HepG2 (cell line): ENCODE measurements at regions not wholly inside any gene's neighbourhood (a gene's known extent, or its start where the extent isn't known, plus 50 kb on each side); places are given as distances from the start of the nearest gene placed in this dataset.

Experiments
- ATAC-seq: fragments of 200-7000 bp; cut with Tn5 transposase; 3 replicates; pipeline ENCODE4 v1.9.1; 2020; ENCODE audit warnings: mild to moderate bottlenecking, moderate library complexity
- BruUV-seq: library from RNA; stranded (reverse); fragments of 400-500 nt; replicated peaks from 2 replicates; lab custom pipeline; 2021; lab: Mats Ljungman, UMichigan
- CTCF ChIA-PET: fragments of 300-600 bp; formaldehyde crosslinking; extraction: SDS; loops from one replicate; lab custom pipeline; 2021; ENCODE audit warnings: low total read pairs, inconsistent platforms, low intra/inter-chr PET ratio; lab: Yijun Ruan, JAX
- POLR2A ChIA-PET: fragments of 350-600 bp; sonication (Branson Sonifier 250); formaldehyde crosslinking; loops from one replicate; lab custom pipeline; 2020; ENCODE audit warnings: antibody characterized with exemption, inconsistent platforms; lab: Yijun Ruan, JAX
- DNase-seq: peaks from one replicate; pipeline ENCODE4 v3.0.0-alpha.2; 2015; ENCODE audit warnings: low spot score
- FAIRE-seq: peaks from 3 replicates; lab custom pipeline; 2011; peaks lifted over from hg19 to GRCh38; lab: Jason Lieb, UNC
- H2AFZ ChIP-seq: one replicate; pipeline ENCODE4 v1.6.1; 2011; ENCODE audit warnings: low read length, inconsistent platforms
- H3K27ac ChIP-seq: fragments of 300-600 bp; 3 replicates; pipeline ENCODE4 v1.8.0; 2011; ENCODE audit warnings: mixed run types, mild to moderate bottlenecking, mixed read lengths, low read length, inconsistent platforms; ENCODE audit not compliant: insufficient read depth; ENCODE audit errors: extremely low read length
- H3K27me3 ChIP-seq, 2 experiments: fragments of 200-600 bp in 1 of 2; 2 replicates in 1 of 2; 3 replicates in 1 of 2; pipeline versions ENCODE4 v1.6.0 to v1.8.0; 2011; ENCODE audit warnings: low read length in 2 of 2, mild to moderate bottlenecking in 2 of 2, moderate library complexity in 2 of 2, inconsistent platforms in 1 of 2; ENCODE audit not compliant: insufficient read depth in 2 of 2, control insufficient read depth in 1 of 2
- H3K36me3 ChIP-seq, 2 experiments: fragments of 200-600 bp in 1 of 2; replicated peaks in 1 of 2; 2 replicates in 1 of 2; 3 replicates in 1 of 2; pipeline versions ENCODE4 v1.5.1 to v1.8.0; 2011; ENCODE audit warnings: low read length in 2 of 2, inconsistent platforms in 1 of 2; ENCODE audit not compliant: insufficient read depth in 2 of 2, control insufficient read depth in 1 of 2
- H3K4me1 ChIP-seq: 2 replicates; pipeline ENCODE4 v1.5.1; 2012; ENCODE audit warnings: low read length, inconsistent platforms; ENCODE audit not compliant: insufficient read depth
- H3K4me2 ChIP-seq: 2 replicates; pipeline ENCODE4 v1.6.0; 2011; ENCODE audit warnings: low read depth, low read length, inconsistent platforms
- H3K4me3 ChIP-seq, 3 experiments: fragments of 200-600 bp in 1 of 3; sonication (generic), shearing (Covaris generic) in 1 of 3; replicated peaks in 1 of 3; 2 replicates each; pipeline ENCODE4 v1.5.1; 2011 to 2016; ENCODE audit warnings: low read length in 3 of 3, inconsistent platforms in 2 of 3, low read depth in 2 of 3, mild to moderate bottlenecking in 2 of 3, control low read depth in 1 of 3, mixed read lengths in 1 of 3; ENCODE audit not compliant: insufficient read depth in 1 of 3
- H3K79me2 ChIP-seq: one replicate; pipeline ENCODE4 v1.6.1; 2011; ENCODE audit warnings: low read length, inconsistent platforms; ENCODE audit not compliant: insufficient read depth
- H3K9ac ChIP-seq: 2 replicates; pipeline ENCODE4 v1.6.0; 2011; ENCODE audit warnings: mild to moderate bottlenecking, low read depth, low read length, inconsistent platforms; ENCODE audit not compliant: insufficient read depth
- H3K9me3 ChIP-seq: 2 replicates; pipeline ENCODE4 v1.5.1; 2012; ENCODE audit warnings: mild to moderate bottlenecking, low read length
- H4K20me1 ChIP-seq: 2 replicates; pipeline ENCODE4 v1.6.0; 2011; ENCODE audit warnings: inconsistent platforms, mild to moderate bottlenecking, low read length, moderate library complexity; ENCODE audit not compliant: insufficient read depth
- NCOA5 ChIP-seq: sonication (generic); formaldehyde crosslinking; IDR thresholded peaks from 2 replicates; pipeline ENCODE4 v1.4.0; 2020; ENCODE audit warnings: missing genetic modification reagents
- RARG ChIP-seq: sonication (generic); formaldehyde crosslinking; IDR thresholded peaks from 2 replicates; pipeline ENCODE4 v1.4.0; 2020; ENCODE audit warnings: low read depth, mild to moderate bottlenecking, missing genetic modification reagents
- REL ChIP-seq: sonication (generic); formaldehyde crosslinking; conservative IDR thresholded peaks from 2 replicates; pipeline ENCODE4 v1.8.0; 2022; ENCODE audit warnings: mild to moderate bottlenecking, missing genetic modification reagents, moderate library complexity
- TAF15 ChIP-seq: fragments of 200-400 bp; formaldehyde crosslinking; IDR thresholded peaks from one replicate; pipeline ENCODE4 v1.6.1; 2018; ENCODE audit warnings: mild to moderate bottlenecking, low read depth, low read length; ENCODE audit not compliant: poor library complexity, severe bottlenecking
- THAP11 ChIP-seq: IDR thresholded peaks from 2 replicates; pipeline ENCODE4 v1.6.1; 2016; ENCODE audit warnings: missing biosample characterization, missing genetic modification reagents
- TSC22D2 ChIP-seq: sonication (generic); formaldehyde crosslinking; IDR thresholded peaks from 2 replicates; pipeline ENCODE4 v1.5.1; 2020; ENCODE audit warnings: missing genetic modification reagents, mild to moderate bottlenecking, borderline replicate concordance
- U2AF2 ChIP-seq: fragments of 200-400 bp; formaldehyde crosslinking; IDR thresholded peaks from 2 replicates; pipeline ENCODE4 v1.6.1; 2017; ENCODE audit warnings: low read depth, mild to moderate bottlenecking, low read length
- ZBTB33 ChIP-seq: sonication (generic); formaldehyde crosslinking; IDR thresholded peaks from 2 replicates; pipeline ENCODE4 v1.4.0; 2020; ENCODE audit warnings: missing genetic modification reagents
- ZNF331 ChIP-seq: sonication (generic); formaldehyde crosslinking; IDR thresholded peaks from 2 replicates; pipeline ENCODE4 v1.4.0; 2020; ENCODE audit warnings: missing genetic modification reagents
- ZNF564 ChIP-seq: sonication (generic); formaldehyde crosslinking; IDR thresholded peaks from 2 replicates; pipeline ENCODE4 v1.8.1; 2023; ENCODE audit warnings: mild to moderate bottlenecking, missing genetic modification reagents
- ZSCAN12 ChIP-seq: sonication (generic); formaldehyde crosslinking; IDR thresholded peaks from 2 replicates; pipeline ENCODE4 v1.9.0; 2021; ENCODE audit warnings: mild to moderate bottlenecking, missing genetic modification reagents
- in situ Hi-C: cut with HindIII; loops from 2 replicates; pipeline ENCODE4 v1.10.0; 2017; ENCODE audit warnings: low pct_unique_long_range_greater_than_20kb; ENCODE audit not compliant: extremely low pct_ligation_motif_present
- intact Hi-C: fragments of 100-400 bp; cut with micrococcal nuclease; formaldehyde crosslinking; loops from one replicate; pipeline ENCODE4 v1.10.0; 2022; ENCODE audit not compliant: unreplicated experiment
- TF ChIP-seq, protein P1 (sequence below): sonication (generic); formaldehyde crosslinking; IDR thresholded peaks from 2 replicates; pipeline ENCODE4 v1.9.0; 2022; ENCODE audit warnings: missing genetic modification reagents, mild to moderate bottlenecking, borderline replicate concordance
- TF ChIP-seq, protein P2 (sequence below): sonication (generic); formaldehyde crosslinking; IDR thresholded peaks from 2 replicates; pipeline ENCODE4 v1.4.0; 2020; ENCODE audit warnings: missing genetic modification reagents, borderline replicate concordance
- TF ChIP-seq, protein P3 (sequence below): sonication (generic); formaldehyde crosslinking; IDR thresholded peaks from 2 replicates; pipeline ENCODE4 v1.5.0; 2020; ENCODE audit warnings: mild to moderate bottlenecking, missing genetic modification reagents

DNA sequence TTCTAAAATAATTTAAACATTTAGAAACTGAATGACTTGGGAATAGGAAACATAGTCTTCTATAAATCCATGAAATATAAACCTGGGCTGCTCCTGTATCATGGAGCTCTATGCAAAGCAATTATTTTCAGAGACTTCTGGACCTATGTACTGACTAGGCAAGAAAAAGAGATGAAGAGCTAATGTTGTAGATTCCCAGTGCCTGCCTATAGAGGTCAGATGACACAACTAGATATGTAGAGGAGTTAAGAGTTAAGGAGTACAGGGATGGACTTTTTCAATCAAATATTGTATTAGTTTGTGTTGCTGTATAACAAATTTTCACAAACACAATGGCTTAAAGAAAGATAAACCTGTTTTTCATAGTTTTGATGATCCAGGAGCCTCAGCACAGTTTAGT lies 1434.5 kb downstream of the KCNT2 start:
- H2AFZ ChIP-seq: no peak overlapping the region
- no peaks in the 10 kb centered on the region for H3K36me3 ChIP-seq
- no peaks in the 10 kb centered on the region for H3K79me2 ChIP-seq
- H3K4me1 ChIP-seq: no peaks in the 10 kb centered on the region
- ChIA-PET CTCF (no interaction called here), POLR2A (no interaction called here)
- DNase-seq: no peak
- no peak overlapping the region for H3K4me2 ChIP-seq
- FAIRE-seq: no peak
- in situ Hi-C loops (no loop called here), intact Hi-C loops (no loop called here)
- no TSS peak for BruUV-seq
- H3K9ac ChIP-seq: no peak overlapping the region
- no peak for ATAC-seq
- no peaks in the 10 kb centered on the region; the same call in 1 of the 2 replicates for H4K20me1 ChIP-seq
- H3K9me3 ChIP-seq: no peaks in the 10 kb centered on the region
- no peaks in the 10 kb centered on the region for H3K27me3 ChIP-seq
- no peak overlapping the region for H3K27ac ChIP-seq
- H3K4me3 ChIP-seq: no peak overlapping the region
- TF ChIP-seq RARG (no peak), ZNF331 (CRISPR knock-in tag) (no peak), TSC22D2 (CRISPR knock-in tag) (no peak), REL (CRISPR knock-in tag) (no peak), THAP11 (CRISPR knock-in tag) (no peak), NCOA5 (CRISPR knock-in tag) (no peak), U2AF2 (no peak), ZSCAN12 (CRISPR knock-in tag) (no peak), TAF15 (no peak), ZBTB33 (no peak), ZNF564 (CRISPR knock-in tag) (no peak)
- TF ChIP-seq, protein P1, sequence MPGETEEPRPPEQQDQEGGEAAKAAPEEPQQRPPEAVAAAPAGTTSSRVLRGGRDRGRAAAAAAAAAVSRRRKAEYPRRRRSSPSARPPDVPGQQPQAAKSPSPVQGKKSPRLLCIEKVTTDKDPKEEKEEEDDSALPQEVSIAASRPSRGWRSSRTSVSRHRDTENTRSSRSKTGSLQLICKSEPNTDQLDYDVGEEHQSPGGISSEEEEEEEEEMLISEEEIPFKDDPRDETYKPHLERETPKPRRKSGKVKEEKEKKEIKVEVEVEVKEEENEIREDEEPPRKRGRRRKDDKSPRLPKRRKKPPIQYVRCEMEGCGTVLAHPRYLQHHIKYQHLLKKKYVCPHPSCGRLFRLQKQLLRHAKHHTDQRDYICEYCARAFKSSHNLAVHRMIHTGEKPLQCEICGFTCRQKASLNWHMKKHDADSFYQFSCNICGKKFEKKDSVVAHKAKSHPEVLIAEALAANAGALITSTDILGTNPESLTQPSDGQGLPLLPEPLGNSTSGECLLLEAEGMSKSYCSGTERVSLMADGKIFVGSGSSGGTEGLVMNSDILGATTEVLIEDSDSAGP: no peak
- TF ChIP-seq, protein P2, sequence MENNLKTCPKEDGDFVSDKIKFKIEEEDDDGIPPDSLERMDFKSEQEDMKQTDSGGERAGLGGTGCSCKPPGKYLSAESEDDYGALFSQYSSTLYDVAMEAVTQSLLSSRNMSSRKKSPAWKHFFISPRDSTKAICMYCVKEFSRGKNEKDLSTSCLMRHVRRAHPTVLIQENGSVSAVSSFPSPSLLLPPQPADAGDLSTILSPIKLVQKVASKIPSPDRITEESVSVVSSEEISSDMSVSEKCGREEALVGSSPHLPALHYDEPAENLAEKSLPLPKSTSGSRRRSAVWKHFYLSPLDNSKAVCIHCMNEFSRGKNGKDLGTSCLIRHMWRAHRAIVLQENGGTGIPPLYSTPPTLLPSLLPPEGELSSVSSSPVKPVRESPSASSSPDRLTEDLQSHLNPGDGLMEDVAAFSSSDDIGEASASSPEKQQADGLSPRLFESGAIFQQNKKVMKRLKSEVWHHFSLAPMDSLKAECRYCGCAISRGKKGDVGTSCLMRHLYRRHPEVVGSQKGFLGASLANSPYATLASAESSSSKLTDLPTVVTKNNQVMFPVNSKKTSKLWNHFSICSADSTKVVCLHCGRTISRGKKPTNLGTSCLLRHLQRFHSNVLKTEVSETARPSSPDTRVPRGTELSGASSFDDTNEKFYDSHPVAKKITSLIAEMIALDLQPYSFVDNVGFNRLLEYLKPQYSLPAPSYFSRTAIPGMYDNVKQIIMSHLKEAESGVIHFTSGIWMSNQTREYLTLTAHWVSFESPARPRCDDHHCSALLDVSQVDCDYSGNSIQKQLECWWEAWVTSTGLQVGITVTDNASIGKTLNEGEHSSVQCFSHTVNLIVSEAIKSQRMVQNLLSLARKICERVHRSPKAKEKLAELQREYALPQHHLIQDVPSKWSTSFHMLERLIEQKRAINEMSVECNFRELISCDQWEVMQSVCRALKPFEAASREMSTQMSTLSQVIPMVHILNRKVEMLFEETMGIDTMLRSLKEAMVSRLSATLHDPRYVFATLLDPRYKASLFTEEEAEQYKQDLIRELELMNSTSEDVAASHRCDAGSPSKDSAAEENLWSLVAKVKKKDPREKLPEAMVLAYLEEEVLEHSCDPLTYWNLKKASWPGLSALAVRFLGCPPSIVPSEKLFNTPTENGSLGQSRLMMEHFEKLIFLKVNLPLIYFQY (CRISPR knock-in tag): no peak
- TF ChIP-seq, protein P3, sequence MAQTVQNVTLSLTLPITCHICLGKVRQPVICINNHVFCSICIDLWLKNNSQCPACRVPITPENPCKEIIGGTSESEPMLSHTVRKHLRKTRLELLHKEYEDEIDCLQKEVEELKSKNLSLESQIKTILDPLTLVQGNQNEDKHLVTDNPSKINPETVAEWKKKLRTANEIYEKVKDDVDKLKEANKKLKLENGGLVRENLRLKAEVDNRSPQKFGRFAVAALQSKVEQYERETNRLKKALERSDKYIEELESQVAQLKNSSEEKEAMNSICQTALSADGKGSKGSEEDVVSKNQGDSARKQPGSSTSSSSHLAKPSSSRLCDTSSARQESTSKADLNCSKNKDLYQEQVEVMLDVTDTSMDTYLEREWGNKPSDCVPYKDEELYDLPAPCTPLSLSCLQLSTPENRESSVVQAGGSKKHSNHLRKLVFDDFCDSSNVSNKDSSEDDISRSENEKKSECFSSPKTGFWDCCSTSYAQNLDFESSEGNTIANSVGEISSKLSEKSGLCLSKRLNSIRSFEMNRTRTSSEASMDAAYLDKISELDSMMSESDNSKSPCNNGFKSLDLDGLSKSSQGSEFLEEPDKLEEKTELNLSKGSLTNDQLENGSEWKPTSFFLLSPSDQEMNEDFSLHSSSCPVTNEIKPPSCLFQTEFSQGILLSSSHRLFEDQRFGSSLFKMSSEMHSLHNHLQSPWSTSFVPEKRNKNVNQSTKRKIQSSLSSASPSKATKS (CRISPR knock-in tag): no peak
